ENCODE measurements at regions not wholly inside any gene's neighbourhood (a gene's known extent, or its start where the extent isn't known, plus 50 kb on each side); places are given as distances from the start of the nearest gene placed in this dataset.

DNA sequence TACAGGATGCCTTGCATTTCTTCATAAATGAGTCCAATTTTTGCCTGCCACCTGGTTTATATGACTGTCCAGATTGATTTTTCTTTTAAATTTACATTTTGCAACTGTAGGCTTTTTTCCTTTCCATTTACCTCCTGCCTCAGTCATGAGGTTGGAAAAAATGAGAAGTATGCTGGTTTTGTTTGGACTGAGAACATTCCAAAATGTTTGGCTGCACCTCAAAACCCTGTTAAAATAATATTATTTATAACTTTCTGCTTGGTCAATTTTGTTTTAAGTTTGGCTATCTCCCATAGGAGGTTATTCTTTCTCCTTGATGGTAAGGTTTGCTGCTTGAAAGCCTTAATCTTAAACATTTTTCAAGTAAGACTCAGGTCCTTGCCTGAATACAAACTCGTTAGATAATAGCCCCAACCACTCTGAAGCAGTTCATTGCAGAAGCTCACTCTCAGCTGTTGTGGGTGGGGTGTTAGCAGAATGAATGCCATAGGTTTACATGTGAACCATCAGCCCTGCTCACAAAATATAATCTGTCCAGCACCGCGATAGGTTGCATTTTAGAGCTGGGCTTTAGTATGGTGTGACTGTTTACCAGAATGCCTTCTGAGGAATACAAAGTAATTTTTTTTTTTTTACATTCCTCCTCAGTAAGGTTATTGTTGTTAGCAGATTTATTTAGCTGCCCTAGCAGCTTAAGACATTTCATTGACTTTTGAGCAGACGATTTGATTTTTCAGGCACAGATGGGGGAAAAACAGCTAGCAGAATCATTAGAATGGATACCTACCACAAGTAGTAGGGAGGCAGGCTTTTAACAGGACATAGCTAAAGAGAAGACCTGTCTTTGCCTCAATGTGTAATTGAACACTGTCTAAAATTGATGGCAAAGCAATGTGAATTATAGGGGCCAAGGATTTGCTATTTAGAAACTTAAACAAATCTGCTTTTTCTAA, 630.8 kb upstream of the KCNMB2 start:
- Histone ChIP-seq H4K20me1 (ENCODE audit: low read length) (no peaks in the 10 kb centered on the region), H3K4me1 (ENCODE audit: insufficient read depth, low read length) (peaks cover 22% of the 10 kb centered on the region), H3K27me3 (ENCODE audit: low read length) (no peaks in the 10 kb centered on the region), H3K4me3 (ENCODE audit: low read length) (no peak overlapping the region), H3K36me3 (ENCODE audit: low read depth, low read length) (no peaks in the 10 kb centered on the region), H3K9me2 (replicated peaks; ENCODE audit: low read length) (no peaks in the 10 kb centered on the region), H3F3A (ENCODE audit: low read length, unreplicated experiment) (no peaks in the 10 kb centered on the region), H3K4me2 (ENCODE audit: low read length) (peak overlapping the region; percentile 8; the same call in 1 of the 2 replicates), H3K27ac (ENCODE audit: low read length) (no peak overlapping the region), H2AFZ (ENCODE audit: low read length) (0 out of 2 replicates have a peak overlapping the region, but pooled peaks have one; percentile 1), H3K9ac (ENCODE audit: low read length) (no peak overlapping the region), H3K9me3 (ENCODE audit: low read length) (no peaks in the 10 kb centered on the region), H3K79me2 (ENCODE audit: low read length) (no peaks in the 10 kb centered on the region)
- intact Hi-C loops (cut with micrococcal nuclease): no loop called here
- POLR2A ChIA-PET (ENCODE audit: unreplicated experiment): no interaction called here
- CTCF ChIA-PET: interaction anchor here (0.6 kb wide), 1 partner anchor 545 kb away, joined by 3 read pairs; no protein-coding TSS in a partner anchor
- no TSS peak for BruUV-seq (replicated peaks)
- ATAC-seq (peak; percentile 24; the same call in 1 of the 2 replicates), DNase-seq (peak; percentile 15)
- TF ChIP-seq EZH2phosphoT487 (IDR thresholded peaks at IDR 0.05; ENCODE audit: borderline replicate concordance, low read length) (no peak), EZH2 (IDR thresholded peaks at IDR 0.05; ENCODE audit: low read length, unreplicated experiment) (no peak)
- TF ChIP-seq, protein P1, sequence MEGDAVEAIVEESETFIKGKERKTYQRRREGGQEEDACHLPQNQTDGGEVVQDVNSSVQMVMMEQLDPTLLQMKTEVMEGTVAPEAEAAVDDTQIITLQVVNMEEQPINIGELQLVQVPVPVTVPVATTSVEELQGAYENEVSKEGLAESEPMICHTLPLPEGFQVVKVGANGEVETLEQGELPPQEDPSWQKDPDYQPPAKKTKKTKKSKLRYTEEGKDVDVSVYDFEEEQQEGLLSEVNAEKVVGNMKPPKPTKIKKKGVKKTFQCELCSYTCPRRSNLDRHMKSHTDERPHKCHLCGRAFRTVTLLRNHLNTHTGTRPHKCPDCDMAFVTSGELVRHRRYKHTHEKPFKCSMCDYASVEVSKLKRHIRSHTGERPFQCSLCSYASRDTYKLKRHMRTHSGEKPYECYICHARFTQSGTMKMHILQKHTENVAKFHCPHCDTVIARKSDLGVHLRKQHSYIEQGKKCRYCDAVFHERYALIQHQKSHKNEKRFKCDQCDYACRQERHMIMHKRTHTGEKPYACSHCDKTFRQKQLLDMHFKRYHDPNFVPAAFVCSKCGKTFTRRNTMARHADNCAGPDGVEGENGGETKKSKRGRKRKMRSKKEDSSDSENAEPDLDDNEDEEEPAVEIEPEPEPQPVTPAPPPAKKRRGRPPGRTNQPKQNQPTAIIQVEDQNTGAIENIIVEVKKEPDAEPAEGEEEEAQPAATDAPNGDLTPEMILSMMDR (conservative IDR thresholded peaks at IDR 0.05; ENCODE audit: low read depth, low read length): no peak

DNA sequence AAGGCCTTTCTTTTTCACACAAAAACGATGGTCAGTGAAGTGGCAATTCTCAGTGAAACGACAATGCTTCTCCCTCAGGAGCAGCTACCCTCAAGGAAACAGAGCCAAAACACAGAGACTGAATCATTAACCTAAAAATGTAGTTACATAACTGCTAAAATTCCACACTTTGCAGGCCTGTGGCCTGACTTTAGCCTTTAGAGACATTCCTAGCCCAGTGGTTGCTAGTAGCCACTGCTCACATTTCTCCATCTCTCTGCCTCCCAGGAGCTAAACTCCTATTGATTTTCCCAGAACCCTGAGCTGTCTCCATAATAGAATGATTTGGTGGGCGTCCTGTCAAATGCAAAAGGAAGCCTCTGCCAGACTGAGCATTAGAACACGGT, 630.1 kb upstream of the KCNMB2 start:
- Histone ChIP-seq H2AFZ (ENCODE audit: low read length) (0 out of 2 replicates have a peak overlapping the region, but pooled peaks have one; percentile 1), H3K4me2 (ENCODE audit: low read length) (no peak overlapping the region), H4K20me1 (ENCODE audit: low read length) (no peaks in the 10 kb centered on the region), H3K79me2 (ENCODE audit: low read length) (no peaks in the 10 kb centered on the region), H3K9me3 (ENCODE audit: low read length) (no peaks in the 10 kb centered on the region), H3K27me3 (ENCODE audit: low read length) (no peaks in the 10 kb centered on the region), H3K9me2 (replicated peaks; ENCODE audit: low read length) (no peaks in the 10 kb centered on the region), H3K4me3 (ENCODE audit: low read length) (no peak overlapping the region), H3K9ac (ENCODE audit: low read length) (no peak overlapping the region), H3K27ac (ENCODE audit: low read length) (no peak overlapping the region), H3K36me3 (ENCODE audit: low read depth, low read length) (no peaks in the 10 kb centered on the region), H3K4me1 (ENCODE audit: insufficient read depth, low read length) (peaks cover 22% of the 10 kb centered on the region), H3F3A (ENCODE audit: low read length, unreplicated experiment) (no peaks in the 10 kb centered on the region)
- CTCF ChIA-PET: interaction anchor here (0.6 kb wide), 1 partner anchor 546 kb away, joined by 3 read pairs; no protein-coding TSS in a partner anchor
- no TSS peak for BruUV-seq (replicated peaks)
- peak; percentile 45 for DNase-seq
- TF ChIP-seq EZH2 (IDR thresholded peaks at IDR 0.05; ENCODE audit: low read length, unreplicated experiment) (no peak), EZH2phosphoT487 (IDR thresholded peaks at IDR 0.05; ENCODE audit: borderline replicate concordance, low read length) (no peak)
- TF ChIP-seq, protein P1 (conservative IDR thresholded peaks at IDR 0.05; ENCODE audit: low read depth, low read length): no peak
- intact Hi-C loops (cut with micrococcal nuclease): no loop called here
- POLR2A ChIA-PET (ENCODE audit: unreplicated experiment): no interaction called here
- peak; percentile 42 for ATAC-seq

Data from PC-3 (cell line).